ENCODE measurements at regions not wholly inside any gene's neighbourhood (a gene's known extent, or its start where the extent isn't known, plus 50 kb on each side); places are given as distances from the start of the nearest gene placed in this dataset.

GRCh38 chr5:124337996-124338395 lies 408.4 kb downstream of the ZNF608 start:
- H4K8ac ChIP-seq (ENCODE audit: low read depth, low read length) = no peak overlapping the region
- H2BK120ac ChIP-seq (ENCODE audit: low read depth, low read length) = no peak overlapping the region
- H3K36me3 ChIP-seq (ENCODE audit: control insufficient read depth, insufficient read depth, low read length) = no peaks in the 10 kb centered on the region
- H3K79me2 ChIP-seq (ENCODE audit: control insufficient read depth, insufficient read depth, low read length) = no peaks in the 10 kb centered on the region
- no peak overlapping the region for H2BK5ac ChIP-seq (ENCODE audit: low read length)
- H3K27ac ChIP-seq (ENCODE audit: low read depth, low read length) = no peak overlapping the region
- H3K9ac ChIP-seq (ENCODE audit: low read length) = no peak overlapping the region
- no peak overlapping the region for H3K56ac ChIP-seq (ENCODE audit: low read length)
- H4K5ac ChIP-seq (ENCODE audit: low read length) = no peak overlapping the region
- H2AK5ac ChIP-seq (ENCODE audit: low read length) = no peak overlapping the region
- no peaks in the 10 kb centered on the region for H3K4me1 ChIP-seq (ENCODE audit: control insufficient read depth, low read depth, low read length)
- no peak for DNase-seq
- H3K4me2 ChIP-seq (ENCODE audit: low read length) = no peak overlapping the region
- H3K4me3 ChIP-seq (ENCODE audit: low read length) = no peak overlapping the region
- H3K18ac ChIP-seq (ENCODE audit: low read length) = no peak overlapping the region
- H3K23ac ChIP-seq (ENCODE audit: low read length) = no peak overlapping the region
- H3K27me3 ChIP-seq (ENCODE audit: insufficient read depth, low read length, poor library complexity) = no peaks in the 10 kb centered on the region
- H3K4ac ChIP-seq (ENCODE audit: low read depth, low read length) = no peak overlapping the region
- no peaks in the 10 kb centered on the region for H3K79me1 ChIP-seq (ENCODE audit: low read length)
- no peak overlapping the region for H2BK15ac ChIP-seq (replicated peaks; ENCODE audit: low read depth)

GRCh38 chr5:124333298-124333979 lies 413.0 kb downstream of the ZNF608 start:
- DNase-seq = no peak
- no peak overlapping the region for H3K56ac ChIP-seq (ENCODE audit: low read length)
- no peak overlapping the region for H2AK5ac ChIP-seq (ENCODE audit: low read length)
- no peak overlapping the region for H3K18ac ChIP-seq (ENCODE audit: low read length)
- WGBS (ENCODE audit: extremely low coverage, insufficient coverage, low lambda C conversion rate) = no CpG with 5 or more reads among the region's 4 CpGs
- H2BK5ac ChIP-seq (ENCODE audit: low read length) = no peak overlapping the region
- no peak overlapping the region for H3K23ac ChIP-seq (ENCODE audit: low read length)
- no peaks in the 10 kb centered on the region for H3K27me3 ChIP-seq (ENCODE audit: insufficient read depth, low read length, poor library complexity)
- no peak overlapping the region for H3K4me2 ChIP-seq (ENCODE audit: low read length)
- H4K8ac ChIP-seq (ENCODE audit: low read depth, low read length) = no peak overlapping the region
- no peak overlapping the region for H4K5ac ChIP-seq (ENCODE audit: low read length)
- no peak overlapping the region for H3K27ac ChIP-seq (ENCODE audit: low read depth, low read length)
- H2BK15ac ChIP-seq (replicated peaks; ENCODE audit: low read depth) = peak overlapping the region; percentile 74
- no peak overlapping the region for H3K4me3 ChIP-seq (ENCODE audit: low read length)
- H3K79me1 ChIP-seq (ENCODE audit: low read length) = no peaks in the 10 kb centered on the region
- no peaks in the 10 kb centered on the region for H3K36me3 ChIP-seq (ENCODE audit: control insufficient read depth, insufficient read depth, low read length)
- no peak overlapping the region for H3K9ac ChIP-seq (ENCODE audit: low read length)
- H3K4ac ChIP-seq (ENCODE audit: low read depth, low read length) = no peak overlapping the region
- no peaks in the 10 kb centered on the region for H3K79me2 ChIP-seq (ENCODE audit: control insufficient read depth, insufficient read depth, low read length)
- peaks cover 5% of the 10 kb centered on the region for H3K4me1 ChIP-seq (ENCODE audit: control insufficient read depth, low read depth, low read length)
- H2BK120ac ChIP-seq (ENCODE audit: low read depth, low read length) = no peak overlapping the region

- Histone ChIP-seq H3K27me3 (ENCODE audit: insufficient read depth, low read length, poor library complexity) (no peaks in the 10 kb centered on the region), H4K5ac (ENCODE audit: low read length) (no peak overlapping the region)
- WGBS (ENCODE audit: extremely low coverage, insufficient coverage, low lambda C conversion rate) = no CpG with 5 or more reads among the region's 3 CpGs
These were observed 414.2 kb downstream of the ZNF608 start for GRCh38 chr5:124332273-124332672.

GRCh38 chr5:124330595-124331220 lies 415.7 kb downstream of the ZNF608 start:
- Histone ChIP-seq H3K9ac (ENCODE audit: low read length) (no peak overlapping the region), H3K18ac (ENCODE audit: low read length) (peak overlapping the region; percentile 51), H2BK5ac (ENCODE audit: low read length) (no peak overlapping the region), H2BK120ac (ENCODE audit: low read depth, low read length) (no peak overlapping the region), H3K56ac (ENCODE audit: low read length) (no peak overlapping the region), H2BK15ac (replicated peaks; ENCODE audit: low read depth) (no peak overlapping the region), H3K4me3 (ENCODE audit: low read length) (no peak overlapping the region), H3K27ac (ENCODE audit: low read depth, low read length) (no peak overlapping the region), H3K79me2 (ENCODE audit: control insufficient read depth, insufficient read depth, low read length) (no peaks in the 10 kb centered on the region), H3K27me3 (ENCODE audit: insufficient read depth, low read length, poor library complexity) (no peaks in the 10 kb centered on the region), H3K23ac (ENCODE audit: low read length) (no peak overlapping the region), H4K8ac (ENCODE audit: low read depth, low read length) (no peak overlapping the region), H3K4me2 (ENCODE audit: low read length) (no peak overlapping the region), H4K5ac (ENCODE audit: low read length) (no peak overlapping the region), H3K36me3 (ENCODE audit: control insufficient read depth, insufficient read depth, low read length) (no peaks in the 10 kb centered on the region), H3K4ac (ENCODE audit: low read depth, low read length) (no peak overlapping the region), H2AK5ac (ENCODE audit: low read length) (no peak overlapping the region), H3K79me1 (ENCODE audit: low read length) (no peaks in the 10 kb centered on the region), H3K4me1 (ENCODE audit: control insufficient read depth, low read depth, low read length) (peaks cover 6% of the 10 kb centered on the region)
- no peak for DNase-seq

More at GRCh38 chr5:124332273-124332672, 414.2 kb downstream of the ZNF608 start:
- H3K23ac ChIP-seq (ENCODE audit: low read length) = no peak overlapping the region
- H3K4me2 ChIP-seq (ENCODE audit: low read length) = no peak overlapping the region
- no peaks in the 10 kb centered on the region for H3K79me2 ChIP-seq (ENCODE audit: control insufficient read depth, insufficient read depth, low read length)
- no peak overlapping the region for H3K9ac ChIP-seq (ENCODE audit: low read length)
- H3K36me3 ChIP-seq (ENCODE audit: control insufficient read depth, insufficient read depth, low read length) = no peaks in the 10 kb centered on the region
- H3K27ac ChIP-seq (ENCODE audit: low read depth, low read length) = no peak overlapping the region
- H2AK5ac ChIP-seq (ENCODE audit: low read length) = no peak overlapping the region
- no peak overlapping the region for H2BK15ac ChIP-seq (replicated peaks; ENCODE audit: low read depth)
- H3K4me1 ChIP-seq (ENCODE audit: control insufficient read depth, low read depth, low read length) = peaks cover 6% of the 10 kb centered on the region
- no peak overlapping the region for H2BK120ac ChIP-seq (ENCODE audit: low read depth, low read length)
- H3K79me1 ChIP-seq (ENCODE audit: low read length) = no peaks in the 10 kb centered on the region
- no peak overlapping the region for H2BK5ac ChIP-seq (ENCODE audit: low read length)
- H3K4me3 ChIP-seq (ENCODE audit: low read length) = no peak overlapping the region
- H3K4ac ChIP-seq (ENCODE audit: low read depth, low read length) = no peak overlapping the region
- H4K8ac ChIP-seq (ENCODE audit: low read depth, low read length) = no peak overlapping the region
- no peak for DNase-seq
- H3K56ac ChIP-seq (ENCODE audit: low read length) = no peak overlapping the region
- no peak overlapping the region for H3K18ac ChIP-seq (ENCODE audit: low read length)

- Histone ChIP-seq H4K5ac (ENCODE audit: low read length) (no peak overlapping the region), H3K9ac (ENCODE audit: low read length) (no peak overlapping the region), H3K4me2 (ENCODE audit: low read length) (no peak overlapping the region), H2BK5ac (ENCODE audit: low read length) (peak overlapping the region; percentile 56), H3K27me3 (ENCODE audit: insufficient read depth, low read length, poor library complexity) (no peaks in the 10 kb centered on the region), H4K8ac (ENCODE audit: low read depth, low read length) (no peak overlapping the region), H3K23ac (ENCODE audit: low read length) (no peak overlapping the region), H3K4ac (ENCODE audit: low read depth, low read length) (peak overlapping the region; percentile 37), H3K36me3 (ENCODE audit: control insufficient read depth, insufficient read depth, low read length) (no peaks in the 10 kb centered on the region), H3K18ac (ENCODE audit: low read length) (peak overlapping the region; percentile 24), H3K56ac (ENCODE audit: low read length) (peak overlapping the region; percentile 36), H3K27ac (ENCODE audit: low read depth, low read length) (peak overlapping the region; percentile 52), H3K79me1 (ENCODE audit: low read length) (no peaks in the 10 kb centered on the region), H2AK5ac (ENCODE audit: low read length) (no peak overlapping the region), H3K4me3 (ENCODE audit: low read length) (no peak overlapping the region), H2BK120ac (ENCODE audit: low read depth, low read length) (no peak overlapping the region), H2BK15ac (replicated peaks; ENCODE audit: low read depth) (no peak overlapping the region), H3K79me2 (ENCODE audit: control insufficient read depth, insufficient read depth, low read length) (no peaks in the 10 kb centered on the region), H3K4me1 (ENCODE audit: control insufficient read depth, low read depth, low read length) (peaks cover 6% of the 10 kb centered on the region)
- DNase-seq = peak; percentile 94
These were observed 418.2 kb downstream of the ZNF608 start for GRCh38 chr5:124328201-124328600.

- DNase-seq = no peak
- H3K27ac ChIP-seq (ENCODE audit: low read depth, low read length) = no peak overlapping the region
- no peak overlapping the region for H3K18ac ChIP-seq (ENCODE audit: low read length)
- no peaks in the 10 kb centered on the region for H3K79me2 ChIP-seq (ENCODE audit: control insufficient read depth, insufficient read depth, low read length)
- H3K4me3 ChIP-seq (ENCODE audit: low read length) = no peak overlapping the region
- H4K5ac ChIP-seq (ENCODE audit: low read length) = no peak overlapping the region
- no peak overlapping the region for H3K9ac ChIP-seq (ENCODE audit: low read length)
- peak overlapping the region; percentile 83 for H2AK5ac ChIP-seq (ENCODE audit: low read length)
- no CpG with 5 or more reads among the region's 1 CpG for WGBS (ENCODE audit: extremely low coverage, insufficient coverage, low lambda C conversion rate)
- H3K4ac ChIP-seq (ENCODE audit: low read depth, low read length) = peak overlapping the region; percentile 55
- H3K4me1 ChIP-seq (ENCODE audit: control insufficient read depth, low read depth, low read length) = no peaks in the 10 kb centered on the region
- H2BK120ac ChIP-seq (ENCODE audit: low read depth, low read length) = no peak overlapping the region
- no peak overlapping the region for H3K4me2 ChIP-seq (ENCODE audit: low read length)
- H3K27me3 ChIP-seq (ENCODE audit: insufficient read depth, low read length, poor library complexity) = no peaks in the 10 kb centered on the region
- H2BK5ac ChIP-seq (ENCODE audit: low read length) = no peak overlapping the region
- no peak overlapping the region for H3K23ac ChIP-seq (ENCODE audit: low read length)
- peak overlapping the region; percentile 41 for H2BK15ac ChIP-seq (replicated peaks; ENCODE audit: low read depth)
- no peaks in the 10 kb centered on the region for H3K79me1 ChIP-seq (ENCODE audit: low read length)
- H4K8ac ChIP-seq (ENCODE audit: low read depth, low read length) = no peak overlapping the region
- H3K56ac ChIP-seq (ENCODE audit: low read length) = no peak overlapping the region
- no peaks in the 10 kb centered on the region for H3K36me3 ChIP-seq (ENCODE audit: control insufficient read depth, insufficient read depth, low read length)
These were observed 427.8 kb downstream of the ZNF608 start for GRCh38 chr5:124318661-124319060.

Measured in mesendoderm (in vitro differentiated cells).